HUES64 (cell line): ENCODE measurements at regions not wholly inside any gene's neighbourhood (a gene's known extent, or its start where the extent isn't known, plus 50 kb on each side); places are given as distances from the start of the nearest gene placed in this dataset.
"Not testable (repeated sequence)": the region's sequence is repeated elsewhere in the genome, so short reads cannot be mapped to it uniquely, and the experiment has no call there.

Experiments used
- H3K27ac ChIP-seq: 2 replicates; pipeline ENCODE4 v1.7.0; 2013; ENCODE audit warnings: low read depth, low read length, inconsistent platforms
- H3K27me3 ChIP-seq: 2 replicates; pipeline ENCODE4 v1.6.1; 2013; ENCODE audit warnings: mild to moderate bottlenecking, low read length; ENCODE audit not compliant: insufficient read depth
- H3K36me3 ChIP-seq: 2 replicates; pipeline ENCODE4 v1.6.1; 2013; ENCODE audit warnings: mild to moderate bottlenecking, low read length; ENCODE audit not compliant: insufficient read depth
- H3K4me1 ChIP-seq: 2 replicates; pipeline ENCODE4 v1.6.1; 2013; ENCODE audit warnings: mild to moderate bottlenecking, low read length, moderate library complexity; ENCODE audit not compliant: insufficient read depth
- H3K4me3 ChIP-seq: 2 replicates; pipeline ENCODE4 v1.5.1; 2013; ENCODE audit warnings: mild to moderate bottlenecking, low read length, moderate library complexity
- H3K9ac ChIP-seq: 2 replicates; pipeline ENCODE4 v1.6.1; 2013; ENCODE audit warnings: mild to moderate bottlenecking, low read depth, low read length
- H3K9me3 ChIP-seq: 2 replicates; pipeline ENCODE4 v1.6.1; 2013; ENCODE audit warnings: low read depth, low read length; ENCODE audit not compliant: insufficient read depth
- WGBS: fragments of 150-250, 120-280 bp; methylation state at CpG from one replicate; pipeline ENCODE4 v1.1.7; 2013; ENCODE audit warnings: missing lambda C conversion rate; 5-methylcytosine and 5-hydroxymethylcytosine counted together

- H3K9me3 ChIP-seq = peaks cover 3% of the 10 kb centered on the region; the same call in 1 of the 2 replicates
- no peak overlapping the region for H3K4me3 ChIP-seq
- H3K36me3 ChIP-seq = no peaks in the 10 kb centered on the region
- no peaks in the 10 kb centered on the region; the same call in 1 of the 2 replicates for H3K4me1 ChIP-seq
- H3K27ac ChIP-seq = no peak overlapping the region
- H3K27me3 ChIP-seq = no peaks in the 10 kb centered on the region
- WGBS = 96% methylated on average over 3 of the region's 4 CpGs
- H3K9ac ChIP-seq = no peak overlapping the region
Observed at GRCh38 chr6:144397141-144397540, 112.0 kb downstream of the UTRN start.

GRCh38 chr6:144400321-144400720, 115.2 kb downstream of the UTRN start:
- Histone ChIP-seq H3K4me1 (peaks cover 5% of the 10 kb centered on the region; the same call in 1 of the 2 replicates), H3K36me3 (no peaks in the 10 kb centered on the region), H3K9ac (no peak overlapping the region), H3K27ac (no peak overlapping the region), H3K27me3 (no peaks in the 10 kb centered on the region), H3K4me3 (no peak overlapping the region), H3K9me3 (peaks cover 3% of the 10 kb centered on the region; the same call in 1 of the 2 replicates)
- WGBS = 95% methylated on average over 5 of the region's 5 CpGs

- 95% methylated on average over 13 of the region's 13 CpGs for WGBS
- H3K27me3 ChIP-seq = no peaks in the 10 kb centered on the region
- peaks cover 10% of the 10 kb centered on the region; the same call in 1 of the 2 replicates for H3K4me1 ChIP-seq
- H3K27ac ChIP-seq = no peak overlapping the region
- H3K9ac ChIP-seq = no peak overlapping the region
- no peaks in the 10 kb centered on the region for H3K36me3 ChIP-seq
- no peak overlapping the region for H3K4me3 ChIP-seq
- peaks cover 3% of the 10 kb centered on the region; the same call in 1 of the 2 replicates for H3K9me3 ChIP-seq
Observed at GRCh38 chr6:144401736-144402733, 116.9 kb downstream of the UTRN start.

GRCh38 chr6:144402750-144403149, 117.6 kb downstream of the UTRN start:
- Histone ChIP-seq H3K9ac (no peak overlapping the region), H3K4me1 (peaks cover 10% of the 10 kb centered on the region; the same call in 1 of the 2 replicates), H3K9me3 (peaks cover 2% of the 10 kb centered on the region; the same call in 1 of the 2 replicates), H3K36me3 (no peaks in the 10 kb centered on the region), H3K4me3 (no peak overlapping the region), H3K27me3 (no peaks in the 10 kb centered on the region), H3K27ac (no peak overlapping the region)
- 91% methylated on average over 8 of the region's 8 CpGs for WGBS

GRCh38 chr6:144405163-144405562, 120.0 kb downstream of the UTRN start:
- H3K4me3 ChIP-seq = no peak overlapping the region
- 90% methylated on average over 4 of the region's 5 CpGs for WGBS
- no peaks in the 10 kb centered on the region for H3K27me3 ChIP-seq
- H3K9ac ChIP-seq = no peak overlapping the region
- H3K36me3 ChIP-seq = no peaks in the 10 kb centered on the region
- no peaks in the 10 kb centered on the region for H3K9me3 ChIP-seq
- no peak overlapping the region for H3K27ac ChIP-seq
- peaks cover 13% of the 10 kb centered on the region; the same call in 1 of the 2 replicates for H3K4me1 ChIP-seq

- H3K27me3 ChIP-seq = no peaks in the 10 kb centered on the region
- 87% methylated on average over 3 of the region's 3 CpGs for WGBS
- H3K9ac ChIP-seq = no peak overlapping the region
- no peak overlapping the region for H3K4me3 ChIP-seq
- no peak overlapping the region for H3K27ac ChIP-seq
- H3K4me1 ChIP-seq = peaks cover 13% of the 10 kb centered on the region; the same call in 1 of the 2 replicates
- H3K36me3 ChIP-seq = no peaks in the 10 kb centered on the region
- no peaks in the 10 kb centered on the region for H3K9me3 ChIP-seq
Observed at GRCh38 chr6:144406796-144407195, 121.7 kb downstream of the UTRN start.

GRCh38 chr6:144408161-144408560, 123.0 kb downstream of the UTRN start:
- no peak overlapping the region for H3K27ac ChIP-seq
- no peaks in the 10 kb centered on the region for H3K9me3 ChIP-seq
- no peak overlapping the region for H3K4me3 ChIP-seq
- H3K27me3 ChIP-seq = no peaks in the 10 kb centered on the region
- peaks cover 13% of the 10 kb centered on the region; the same call in 1 of the 2 replicates for H3K4me1 ChIP-seq
- WGBS = 95% methylated on average over 6 of the region's 6 CpGs
- no peaks in the 10 kb centered on the region for H3K36me3 ChIP-seq
- no peak overlapping the region for H3K9ac ChIP-seq

- H3K27ac ChIP-seq = no peak overlapping the region
- H3K36me3 ChIP-seq = no peaks in the 10 kb centered on the region
- H3K27me3 ChIP-seq = no peaks in the 10 kb centered on the region
- peaks cover 11% of the 10 kb centered on the region; the same call in 1 of the 2 replicates for H3K4me1 ChIP-seq
- H3K4me3 ChIP-seq = no peak overlapping the region
- no peak overlapping the region for H3K9ac ChIP-seq
- H3K9me3 ChIP-seq = no peaks in the 10 kb centered on the region
Observed at GRCh38 chr6:144410059-144410458, 124.9 kb downstream of the UTRN start.

GRCh38 chr6:144410574-144410973, 125.4 kb downstream of the UTRN start:
- not testable (repeated sequence) for H3K9me3 ChIP-seq, H3K4me3 ChIP-seq, H3K9ac ChIP-seq, H3K27me3 ChIP-seq, H3K27ac ChIP-seq, H3K36me3 ChIP-seq, H3K4me1 ChIP-seq
- WGBS = 91% methylated on average over 2 of the region's 2 CpGs

- Histone ChIP-seq H3K27ac (no peak overlapping the region), H3K27me3 (no peaks in the 10 kb centered on the region), H3K4me3 (no peak overlapping the region), H3K4me1 (0 out of 2 replicates have a peak, but pooled peaks cover 3% of the 10 kb centered on the region), H3K9ac (no peak overlapping the region), H3K9me3 (no peaks in the 10 kb centered on the region), H3K36me3 (no peaks in the 10 kb centered on the region)
- WGBS = 93% methylated on average over 6 of the region's 6 CpGs
Observed at GRCh38 chr6:144411531-144412165, 126.5 kb downstream of the UTRN start.

GRCh38 chr6:144413418-144413817, 128.3 kb downstream of the UTRN start:
- no peaks in the 10 kb centered on the region for H3K27me3 ChIP-seq
- no peaks in the 10 kb centered on the region for H3K36me3 ChIP-seq
- H3K9ac ChIP-seq = no peak overlapping the region
- H3K9me3 ChIP-seq = no peaks in the 10 kb centered on the region
- 95% methylated on average over 4 of the region's 4 CpGs for WGBS
- H3K4me1 ChIP-seq = 0 out of 2 replicates have a peak, but pooled peaks cover under 1% of the 10 kb centered on the region
- H3K27ac ChIP-seq = no peak overlapping the region
- H3K4me3 ChIP-seq = no peak overlapping the region
